IMR-90 (cell line): ENCODE measurements at regions not wholly inside any gene's neighbourhood (a gene's known extent, or its start where the extent isn't known, plus 50 kb on each side); places are given as distances from the start of the nearest gene placed in this dataset.

Experiments used
- ATAC-seq: fragments of 200-7000 bp; cut with Tn5 transposase; 2 replicates; pipeline ENCODE4 v1.9.1; 2020; ENCODE audit warnings: low read depth, mild to moderate bottlenecking, moderate library complexity
- BruUV-seq: library from RNA; stranded (reverse); fragments of 400-500 nt; replicated peaks from 2 replicates; lab custom pipeline; 2021; lab: Mats Ljungman, UMichigan
- CTCF ChIA-PET: fragments of 300-600 bp; formaldehyde crosslinking; extraction: SDS; loops from one replicate; lab custom pipeline; 2021; ENCODE audit warnings: antibody characterized with exemption; lab: Yijun Ruan, JAX
- POLR2A ChIA-PET: fragments of 300-600 bp; sonication (Branson Sonifier 250); formaldehyde crosslinking; loops from one replicate; lab custom pipeline; 2022; ENCODE audit warnings: antibody characterized with exemption; ENCODE audit not compliant: unreplicated experiment; lab: Charles Lee
- DNase-seq: peaks from one replicate; pipeline ENCODE4 v3.0.0; 2013
- H2AFZ ChIP-seq: replicated peaks from 2 replicates; pipeline ENCODE3; 2013; ENCODE audit warnings: low read length, mild to moderate bottlenecking; ENCODE audit not compliant: poor library complexity
- H2AK5ac ChIP-seq: 2 replicates; pipeline ENCODE4 v1.6.1; 2013; ENCODE audit warnings: low read depth, low read length, inconsistent platforms
- H2AK9ac ChIP-seq: replicated peaks from 2 replicates; pipeline ENCODE3; 2013; ENCODE audit warnings: mild to moderate bottlenecking, low read depth, low read length, moderate library complexity; ENCODE audit not compliant: poor library complexity
- H2BK120ac ChIP-seq: 2 replicates; pipeline ENCODE4 v1.6.1; 2013; ENCODE audit warnings: low read depth, low read length, inconsistent platforms
- H2BK15ac ChIP-seq: 3 replicates; pipeline ENCODE4 v1.6.1; 2013; ENCODE audit warnings: low read depth, low read length, inconsistent platforms
- H2BK20ac ChIP-seq: 2 replicates; pipeline ENCODE4 v1.6.1; 2013; ENCODE audit warnings: low read depth, mild to moderate bottlenecking, inconsistent platforms, low read length, moderate library complexity
- H2BK5ac ChIP-seq: 2 replicates; pipeline ENCODE4 v1.6.1; 2013; ENCODE audit warnings: mild to moderate bottlenecking, low read depth, low read length, inconsistent platforms; ENCODE audit not compliant: poor library complexity, severe bottlenecking
- H3K14ac ChIP-seq: replicated peaks from 2 replicates; pipeline ENCODE4 v1.6.1; 2013; ENCODE audit warnings: low read depth, low read length, inconsistent platforms
- H3K18ac ChIP-seq: 2 replicates; pipeline ENCODE4 v1.6.1; 2013; ENCODE audit warnings: low read depth, low read length, control low read depth
- H3K23ac ChIP-seq: 2 replicates; pipeline ENCODE4 v1.6.1; 2013; ENCODE audit warnings: low read depth, low read length, inconsistent platforms
- H3K27ac ChIP-seq: 2 replicates; pipeline ENCODE4 v1.5.1; 2013; ENCODE audit warnings: mild to moderate bottlenecking, control low read depth, low read length; ENCODE audit not compliant: insufficient read depth
- H3K27me3 ChIP-seq: 2 replicates; pipeline ENCODE4 v1.6.1; 2013; ENCODE audit warnings: low read length; ENCODE audit not compliant: control insufficient read depth, insufficient read depth
- H3K36me3 ChIP-seq: 2 replicates; pipeline ENCODE4 v1.6.1; 2013; ENCODE audit warnings: low read length, mixed read lengths; ENCODE audit not compliant: control insufficient read depth, insufficient read depth
- H3K4ac ChIP-seq: 2 replicates; pipeline ENCODE4 v1.6.1; 2013; ENCODE audit warnings: low read depth, low read length, inconsistent platforms
- H3K4me1 ChIP-seq: 2 replicates; pipeline ENCODE4 v1.6.1; 2013; ENCODE audit warnings: low read length, mixed read lengths; ENCODE audit not compliant: control insufficient read depth, insufficient read depth
- H3K4me2 ChIP-seq: 2 replicates; pipeline ENCODE4 v1.6.1; 2013; ENCODE audit warnings: low read depth, mild to moderate bottlenecking, control low read depth, low read length, moderate library complexity
- H3K4me3 ChIP-seq: 2 replicates; pipeline ENCODE4 v1.5.1; 2013; ENCODE audit warnings: low read depth, mild to moderate bottlenecking, control low read depth, low read length, moderate library complexity; ENCODE audit not compliant: insufficient read depth
- H3K56ac ChIP-seq: 2 replicates; pipeline ENCODE4 v1.6.1; 2013; ENCODE audit warnings: low read length, inconsistent platforms; ENCODE audit not compliant: insufficient read depth; ENCODE audit errors: extremely low read depth
- H3K79me1 ChIP-seq, 2 experiments: 2 replicates each; pipeline ENCODE4 v1.6.1; 2013; ENCODE audit warnings: low read length in 2 of 2, inconsistent platforms in 1 of 2, low read depth in 1 of 2
- H3K9ac ChIP-seq: 2 replicates; pipeline ENCODE4 v1.6.1; 2013; ENCODE audit warnings: low read depth, low read length, control low read depth
- H3K9me1 ChIP-seq: 2 replicates; pipeline ENCODE4 v1.6.1; 2013; ENCODE audit warnings: low read length, inconsistent platforms; ENCODE audit not compliant: insufficient read depth
- H3K9me3 ChIP-seq: 2 replicates; pipeline ENCODE4 v1.6.1; 2013; ENCODE audit warnings: low read length; ENCODE audit not compliant: control insufficient read depth, insufficient read depth
- H4K20me1 ChIP-seq: 2 replicates; pipeline ENCODE4 v1.6.1; 2013; ENCODE audit warnings: low read length, inconsistent platforms; ENCODE audit not compliant: insufficient read depth
- H4K5ac ChIP-seq: 2 replicates; pipeline ENCODE4 v1.6.1; 2013; ENCODE audit warnings: mild to moderate bottlenecking, low read depth, low read length, control low read depth
- H4K8ac ChIP-seq, 2 experiments: 2 replicates each; pipeline ENCODE4 v1.6.1; 2013; ENCODE audit warnings: low read depth in 2 of 2, low read length in 2 of 2, control low read depth in 1 of 2, inconsistent platforms in 1 of 2
- H4K91ac ChIP-seq: 2 replicates; pipeline ENCODE4 v1.6.1; 2013; ENCODE audit warnings: low read depth, low read length, inconsistent platforms; ENCODE audit not compliant: insufficient read depth
- BHLHE40 ChIP-seq: fragments of 150-350 bp; IDR thresholded peaks from 2 replicates; pipeline ENCODE4 v1.6.1; 2016; ENCODE audit warnings: mild to moderate bottlenecking, low read depth, low read length
- MAFK ChIP-seq: IDR thresholded peaks from 2 replicates; pipeline ENCODE4 v1.6.1; 2012; ENCODE audit warnings: low read depth, low read length, improper control_type of control experiment
- MAZ ChIP-seq: IDR thresholded peaks from 2 replicates; pipeline ENCODE4 v1.6.1; 2012; ENCODE audit warnings: low read depth, mild to moderate bottlenecking, low read length, improper control_type of control experiment, moderate library complexity, borderline replicate concordance
- MXI1 ChIP-seq: IDR thresholded peaks from 2 replicates; pipeline ENCODE4 v1.6.1; 2012; ENCODE audit warnings: low read depth, mild to moderate bottlenecking, low read length, moderate library complexity, borderline replicate concordance
- SMC3 ChIP-seq: fragments of 150-350 bp; IDR thresholded peaks from 2 replicates; pipeline ENCODE4 v1.6.1; 2016; ENCODE audit warnings: low read depth, mild to moderate bottlenecking, antibody characterized with exemption, low read length, moderate library complexity
- WGBS, 2 experiments: methylation state at CpG; one replicate each; pipeline versions ENCODE4 v1.1.5 to v1.1.7; 2013; ENCODE audit warnings: missing lambda C conversion rate in 2 of 2; ENCODE audit not compliant: insufficient read length in 1 of 2; ENCODE audit errors: extremely low coverage in 2 of 2; 5-methylcytosine and 5-hydroxymethylcytosine counted together
- dilution Hi-C: fragments of 300-500 bp; cut with HindIII; formaldehyde crosslinking; loops from one replicate; pipeline ENCODE4 v1.14.3; 2018; ENCODE audit warnings: low sequenced_read_pairs; ENCODE audit not compliant: unreplicated experiment
- in situ Hi-C: fragments of 300-500 bp; cut with MboI; formaldehyde crosslinking; loops from 3 replicates; pipeline ENCODE4 v1.14.3; 2019; ENCODE audit warnings: low sequenced_read_pairs, inconsistent platforms, mixed read lengths
- intact Hi-C: fragments of 100-400 bp; cut with micrococcal nuclease; formaldehyde crosslinking; loops from 2 replicates; pipeline ENCODE4 v1.10.0; 2022

- in situ Hi-C loops = no loop called here
Observed at GRCh38 chr19:28258829-28259228, 954.1 kb downstream of the UQCRFS1 start.

More at GRCh38 chr19:28258829-28259228, 954.1 kb downstream of the UQCRFS1 start:
- Histone ChIP-seq H3K27me3 (no peaks in the 10 kb centered on the region), H2AFZ (no peak overlapping the region), H3K36me3 (no peaks in the 10 kb centered on the region), H3K14ac (no peak overlapping the region), H3K9ac (no peak overlapping the region), H3K4me1 (no peaks in the 10 kb centered on the region), H3K27ac (no peak overlapping the region), H2BK15ac (no peak overlapping the region), H2AK5ac (no peak overlapping the region), H3K4ac (no peak overlapping the region), H4K8ac (no peak overlapping the region), H2BK5ac (no peak overlapping the region), H3K9me1 (no peaks in the 10 kb centered on the region), H4K5ac (no peak overlapping the region), H4K91ac (no peak overlapping the region), H2AK9ac (no peak overlapping the region), H4K20me1 (no peaks in the 10 kb centered on the region), H3K18ac (no peak overlapping the region), H3K4me2 (no peak overlapping the region), H3K79me1 (no peaks in the 10 kb centered on the region), H3K56ac (no peak overlapping the region), H3K9me3 (peaks cover 28% of the 10 kb centered on the region), H3K23ac (no peak overlapping the region), H2BK20ac (no peak overlapping the region), H2BK120ac (no peak overlapping the region), H3K4me3 (no peak overlapping the region)
- BruUV-seq = no TSS peak
- no CpG with 5 or more reads among the region's 3 CpGs for WGBS, 2 experiments
- ATAC-seq (no peak), DNase-seq (no peak)
- no peak for TF ChIP-seq MAZ
- TF ChIP-seq MXI1 = no peak
- TF ChIP-seq MAFK = no peak
- no peak for TF ChIP-seq BHLHE40
- TF ChIP-seq SMC3 = no peak
- POLR2A ChIA-PET = no interaction called here
- intact Hi-C loops = no loop called here
- CTCF ChIA-PET = no interaction called here
- dilution Hi-C loops = no loop called here
